ENCODE measurements at regions not wholly inside any gene's neighbourhood (a gene's known extent, or its start where the extent isn't known, plus 50 kb on each side); places are given as distances from the start of the nearest gene placed in this dataset.

DNA sequence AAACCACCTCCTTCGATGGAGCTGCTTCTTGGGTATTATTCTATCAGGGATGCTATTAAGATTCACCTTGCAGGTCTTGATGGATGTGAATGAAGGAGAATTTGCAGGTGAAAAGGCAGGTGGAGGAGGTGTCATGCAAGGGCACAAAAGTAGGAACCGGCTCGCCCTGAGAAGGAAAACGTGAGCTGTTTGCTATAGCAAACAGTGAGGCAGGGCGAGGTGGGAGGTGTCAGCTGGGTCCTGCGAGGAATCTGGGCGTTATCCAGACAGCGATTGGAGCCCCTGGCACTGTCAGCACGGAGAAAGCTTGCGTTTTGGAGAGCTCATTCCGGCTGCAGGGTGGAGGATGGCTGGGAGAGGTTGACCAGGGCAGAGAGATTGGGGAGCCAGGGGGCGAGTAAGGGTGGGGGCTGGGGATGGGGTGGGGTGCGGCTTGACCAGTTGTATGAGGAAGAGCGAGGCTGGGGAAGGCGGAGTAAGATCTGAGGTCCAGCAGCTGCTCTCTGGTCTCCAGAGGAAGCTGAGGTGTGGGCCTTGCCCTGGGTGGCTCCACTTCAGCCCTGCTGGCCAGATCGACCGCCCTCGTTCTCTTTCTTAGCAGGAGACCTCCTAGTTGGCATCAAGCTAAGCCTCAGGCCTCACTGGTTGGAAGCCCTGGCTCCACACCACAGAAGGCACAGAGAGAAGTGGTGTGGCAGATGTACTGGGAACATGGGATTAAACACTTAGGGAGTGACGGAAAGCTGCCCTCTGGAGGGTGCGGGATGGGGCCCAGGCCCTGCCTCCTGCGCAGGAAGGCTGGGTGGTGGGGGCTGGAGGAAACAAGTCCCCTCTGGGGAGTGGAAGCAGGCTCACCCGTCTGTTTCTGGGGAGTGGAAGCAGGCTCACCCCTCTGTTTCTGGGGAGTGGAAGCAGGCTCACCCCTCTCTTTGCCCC lies 54.7 kb upstream of the NEURL1B start:
- in situ Hi-C loops (cut with MboI) (no loop called here), intact Hi-C loops (cut with micrococcal nuclease; ENCODE audit: unreplicated experiment) (no loop called here)
- peaks cover 0 to 7% of the 10 kb centered on the region in 2 experiments; a peak in 2 of 4 replicates for H3K27me3 ChIP-seq (replicated peaks in 1 of 2; ENCODE audit: control insufficient read depth in 2 of 2, insufficient read depth in 2 of 2, low read length in 1 of 2)
- H3K9ac ChIP-seq (ENCODE audit: control insufficient read depth, insufficient read depth, low read length) = no peak overlapping the region
- H3K36me3 ChIP-seq (ENCODE audit: control insufficient read depth in 2 of 2, insufficient read depth in 2 of 2, low read length in 1 of 2) = no peaks in the 10 kb centered on the region
- CTCF ChIA-PET = no interaction called here
- no peak overlapping the region for H3K4me2 ChIP-seq (ENCODE audit: control insufficient read depth, insufficient read depth)
- DNase-seq (ENCODE audit: low read depth, low spot score) (no peak), FAIRE-seq (no peak), ATAC-seq (no peak)
- H4K20me1 ChIP-seq (ENCODE audit: control insufficient read depth, insufficient read depth) = no peaks in the 10 kb centered on the region
- SMC1A ChIA-PET (ENCODE audit: uncharacterized antibody, unreplicated experiment) = no interaction called here
- WGBS (ENCODE audit: insufficient coverage, insufficient replicate concordance, low lambda C conversion rate, missing lambda C conversion rate) = 35% methylated on average over 22 of the region's 22 CpGs
- POLR2A ChIA-PET = no interaction called here
- H3K4me1 ChIP-seq (ENCODE audit: control insufficient read depth, insufficient read depth, low read length) = no peaks in the 10 kb centered on the region
- H3K4me3 ChIP-seq = no peak overlapping the region
- RAD21 ChIA-PET (ENCODE audit: unreplicated experiment) = no interaction called here
- H3K9me3 ChIP-seq (replicated peaks; ENCODE audit: control insufficient read depth, insufficient read depth, low read length) = no peaks in the 10 kb centered on the region
- H3K27ac ChIP-seq (ENCODE audit: control insufficient read depth, insufficient read depth) = no peak overlapping the region
- TF ChIP-seq, protein P1, sequence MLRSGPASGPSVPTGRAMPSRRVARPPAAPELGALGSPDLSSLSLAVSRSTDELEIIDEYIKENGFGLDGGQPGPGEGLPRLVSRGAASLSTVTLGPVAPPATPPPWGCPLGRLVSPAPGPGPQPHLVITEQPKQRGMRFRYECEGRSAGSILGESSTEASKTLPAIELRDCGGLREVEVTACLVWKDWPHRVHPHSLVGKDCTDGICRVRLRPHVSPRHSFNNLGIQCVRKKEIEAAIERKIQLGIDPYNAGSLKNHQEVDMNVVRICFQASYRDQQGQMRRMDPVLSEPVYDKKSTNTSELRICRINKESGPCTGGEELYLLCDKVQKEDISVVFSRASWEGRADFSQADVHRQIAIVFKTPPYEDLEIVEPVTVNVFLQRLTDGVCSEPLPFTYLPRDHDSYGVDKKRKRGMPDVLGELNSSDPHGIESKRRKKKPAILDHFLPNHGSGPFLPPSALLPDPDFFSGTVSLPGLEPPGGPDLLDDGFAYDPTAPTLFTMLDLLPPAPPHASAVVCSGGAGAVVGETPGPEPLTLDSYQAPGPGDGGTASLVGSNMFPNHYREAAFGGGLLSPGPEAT (IDR thresholded peaks at IDR 0.05; ENCODE audit: low read depth) = no peak
- no peak for TF ChIP-seq JUND (IDR thresholded peaks at IDR 0.05; ENCODE audit: low read depth, low read length)
- no peak for TF ChIP-seq MXI1 (IDR thresholded peaks at IDR 0.05; ENCODE audit: low read depth, low read length)
- TF ChIP-seq EGR1 (IDR thresholded peaks at IDR 0.05; ENCODE audit: borderline replicate concordance in 1 of 2, low read depth in 2 of 2, low read length in 2 of 2) = no peak
- TF ChIP-seq PAX8 (IDR thresholded peaks at IDR 0.05) = no peak
- TF ChIP-seq, protein P2, sequence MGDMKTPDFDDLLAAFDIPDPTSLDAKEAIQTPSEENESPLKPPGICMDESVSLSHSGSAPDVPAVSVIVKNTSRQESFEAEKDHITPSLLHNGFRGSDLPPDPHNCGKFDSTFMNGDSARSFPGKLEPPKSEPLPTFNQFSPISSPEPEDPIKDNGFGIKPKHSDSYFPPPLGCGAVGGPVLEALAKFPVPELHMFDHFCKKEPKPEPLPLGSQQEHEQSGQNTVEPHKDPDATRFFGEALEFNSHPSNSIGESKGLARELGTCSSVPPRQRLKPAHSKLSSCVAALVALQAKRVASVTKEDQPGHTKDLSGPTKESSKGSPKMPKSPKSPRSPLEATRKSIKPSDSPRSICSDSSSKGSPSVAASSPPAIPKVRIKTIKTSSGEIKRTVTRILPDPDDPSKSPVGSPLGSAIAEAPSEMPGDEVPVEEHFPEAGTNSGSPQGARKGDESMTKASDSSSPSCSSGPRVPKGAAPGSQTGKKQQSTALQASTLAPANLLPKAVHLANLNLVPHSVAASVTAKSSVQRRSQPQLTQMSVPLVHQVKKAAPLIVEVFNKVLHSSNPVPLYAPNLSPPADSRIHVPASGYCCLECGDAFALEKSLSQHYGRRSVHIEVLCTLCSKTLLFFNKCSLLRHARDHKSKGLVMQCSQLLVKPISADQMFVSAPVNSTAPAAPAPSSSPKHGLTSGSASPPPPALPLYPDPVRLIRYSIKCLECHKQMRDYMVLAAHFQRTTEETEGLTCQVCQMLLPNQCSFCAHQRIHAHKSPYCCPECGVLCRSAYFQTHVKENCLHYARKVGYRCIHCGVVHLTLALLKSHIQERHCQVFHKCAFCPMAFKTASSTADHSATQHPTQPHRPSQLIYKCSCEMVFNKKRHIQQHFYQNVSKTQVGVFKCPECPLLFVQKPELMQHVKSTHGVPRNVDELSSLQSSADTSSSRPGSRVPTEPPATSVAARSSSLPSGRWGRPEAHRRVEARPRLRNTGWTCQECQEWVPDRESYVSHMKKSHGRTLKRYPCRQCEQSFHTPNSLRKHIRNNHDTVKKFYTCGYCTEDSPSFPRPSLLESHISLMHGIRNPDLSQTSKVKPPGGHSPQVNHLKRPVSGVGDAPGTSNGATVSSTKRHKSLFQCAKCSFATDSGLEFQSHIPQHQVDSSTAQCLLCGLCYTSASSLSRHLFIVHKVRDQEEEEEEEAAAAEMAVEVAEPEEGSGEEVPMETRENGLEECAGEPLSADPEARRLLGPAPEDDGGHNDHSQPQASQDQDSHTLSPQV (IDR thresholded peaks at IDR 0.05) = no peak
- TF ChIP-seq CREB1 (IDR thresholded peaks at IDR 0.05; ENCODE audit: low read depth) = no peak
- TF ChIP-seq HCFC1 (IDR thresholded peaks at IDR 0.05; ENCODE audit: low read length) = no peak
- no peak for TF ChIP-seq GABPA (IDR thresholded peaks at IDR 0.05; ENCODE audit: low read depth)
- H3K79me2 ChIP-seq (ENCODE audit: control insufficient read depth, insufficient read depth, low read length) = no peaks in the 10 kb centered on the region
- no TSS peak for BruUV-seq (replicated peaks)
- no peak overlapping the region for H2AFZ ChIP-seq (ENCODE audit: control insufficient read depth, low read depth, low read length)

All from GM12878 (cell line).